ENCODE measurements at regions not wholly inside any gene's neighbourhood (a gene's known extent, or its start where the extent isn't known, plus 50 kb on each side); places are given as distances from the start of the nearest gene placed in this dataset.

GRCh38 chr10:130393342-130393741 lies 257.2 kb downstream of the GLRX3 start:
- no peak for TF ChIP-seq HDGF (IDR thresholded peaks at IDR 0.05; ENCODE audit: borderline replicate concordance)
- no peak for TF ChIP-seq BHLHE40 (IDR thresholded peaks at IDR 0.05; ENCODE audit: borderline replicate concordance)
- no peak for TF ChIP-seq LEF1 (IDR thresholded peaks at IDR 0.05; ENCODE audit: borderline replicate concordance)
- no peak for TF ChIP-seq SUZ12 (IDR thresholded peaks at IDR 0.05)
- TF ChIP-seq ZNF384 (IDR thresholded peaks at IDR 0.05): no peak
- no peak for TF ChIP-seq SP1 (IDR thresholded peaks at IDR 0.05)
- no peak for TF ChIP-seq L3MBTL2 (conservative IDR thresholded peaks at IDR 0.05)
- no peak for TF ChIP-seq FOXK2 (IDR thresholded peaks at IDR 0.05)

All from HEK293T (cell line).